Central memory CD8-positive, alpha-beta T cell (primary cell): ENCODE measurements at regions not wholly inside any gene's neighbourhood (a gene's known extent, or its start where the extent isn't known, plus 50 kb on each side); places are given as distances from the start of the nearest gene placed in this dataset.
"Not testable (repeated sequence)": the region's sequence is repeated elsewhere in the genome, so short reads cannot be mapped to it uniquely, and the experiment has no call there.

ENCODE experiments used
- ATAC-seq: fragments of 150-1000 bp; cut with Tn5 transposase; replicated peaks from 2 replicates; pipeline ENCODE4 v1.10.0; 2022; ENCODE audit warnings: mild to moderate bottlenecking, moderate FRiP score, moderate number of reproducible peaks; ENCODE audit not compliant: poor library complexity, severe bottlenecking; ENCODE audit errors: extremely low read depth
- DNase-seq, 2 donors: peaks; one replicate each; pipeline ENCODE4 v3.0.0; 2021; ENCODE audit warnings: low spot score in 2 of 2
- H3K27ac Mint-ChIP-seq: one replicate; pipeline ENCODE4 v1.8.0; 2022; ENCODE audit warnings: low read depth, mild to moderate bottlenecking, moderate library complexity, mixed read lengths
- H3K27me3 Mint-ChIP-seq: one replicate; pipeline ENCODE4 v1.8.0; 2022; ENCODE audit warnings: mixed read lengths
- H3K36me3 Mint-ChIP-seq: one replicate; pipeline ENCODE4 v1.8.0; 2022; ENCODE audit warnings: mild to moderate bottlenecking, moderate library complexity, mixed read lengths; ENCODE audit not compliant: insufficient read depth
- H3K4me1 Mint-ChIP-seq: one replicate; pipeline ENCODE4 v1.8.0; 2022; ENCODE audit warnings: mixed read lengths
- H3K4me3 Mint-ChIP-seq: one replicate; pipeline ENCODE4 v1.8.0; 2022; ENCODE audit warnings: mild to moderate bottlenecking, moderate library complexity, mixed read lengths
- H3K9me3 Mint-ChIP-seq: one replicate; pipeline ENCODE4 v1.8.0; 2022; ENCODE audit warnings: mixed read lengths

DNA sequence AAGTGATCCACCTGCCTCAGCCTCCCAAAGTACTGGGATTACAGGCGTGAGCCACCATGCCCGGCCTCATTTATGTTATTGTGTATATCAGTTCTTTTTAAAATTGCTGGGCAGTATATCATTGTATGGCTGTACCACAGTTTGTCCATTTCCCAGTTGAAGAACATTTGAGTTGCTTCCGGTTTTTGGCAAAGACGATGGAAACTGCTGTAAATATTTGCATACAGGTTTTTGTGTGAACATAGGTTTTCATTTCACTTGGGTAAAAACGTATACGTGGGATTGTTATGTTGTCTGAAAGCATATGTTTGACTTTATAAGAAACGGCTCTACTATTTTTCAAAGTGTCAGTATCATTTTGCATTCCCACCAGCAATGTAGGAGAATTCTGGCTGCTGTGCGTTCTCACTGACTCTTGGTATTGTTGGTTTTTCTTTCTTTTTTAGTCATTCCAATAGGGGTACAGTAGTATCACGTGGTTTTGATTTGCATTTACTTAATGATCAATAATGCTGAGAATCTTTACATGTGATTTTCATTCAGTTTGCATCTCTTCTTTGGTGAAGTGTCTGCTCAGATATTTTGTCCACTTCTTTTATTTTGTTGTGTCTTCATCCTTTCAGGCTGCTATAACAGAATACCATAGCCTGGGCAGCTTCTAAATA, 63.2 kb upstream of the GOT2 start:
- ATAC-seq (no peak), DNase-seq (no peak)
- Mint-ChIP-seq H3K36me3 (no peaks in the 10 kb centered on the region), H3K4me3 (no peak overlapping the region), H3K27ac (no peak overlapping the region), H3K4me1 (no peaks in the 10 kb centered on the region), H3K9me3 (peaks cover 5% of the 10 kb centered on the region), H3K27me3 (peaks cover 46% of the 10 kb centered on the region)

DNA sequence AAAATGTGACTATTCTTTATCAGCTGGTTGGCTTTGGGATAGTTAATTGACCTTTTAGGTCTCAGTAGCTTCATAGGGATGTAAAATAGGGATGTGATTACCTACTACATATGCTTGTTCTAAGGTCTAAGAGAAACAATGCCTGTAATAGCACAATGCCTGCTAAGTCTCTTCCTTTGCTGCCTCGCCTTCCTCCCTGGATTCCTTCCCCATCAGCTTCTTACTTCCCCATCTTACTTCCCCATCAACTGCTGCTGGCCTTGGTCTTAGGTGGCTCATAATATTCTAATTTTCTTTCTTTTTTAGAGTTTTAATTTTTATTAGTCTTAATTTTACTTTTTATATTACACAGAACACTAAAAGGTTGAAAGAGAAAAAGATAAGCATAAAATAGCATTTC, 59.2 kb upstream of the GOT2 start:
- H3K36me3 Mint-ChIP-seq, result no peaks in the 10 kb centered on the region
- no peak for DNase-seq
- no peak for ATAC-seq
- H3K27ac Mint-ChIP-seq, result no peak overlapping the region
- H3K4me1 Mint-ChIP-seq, result no peaks in the 10 kb centered on the region
- H3K9me3 Mint-ChIP-seq, result no peaks in the 10 kb centered on the region
- H3K4me3 Mint-ChIP-seq, result no peak overlapping the region
- H3K27me3 Mint-ChIP-seq, result peaks cover 36% of the 10 kb centered on the region

DNA sequence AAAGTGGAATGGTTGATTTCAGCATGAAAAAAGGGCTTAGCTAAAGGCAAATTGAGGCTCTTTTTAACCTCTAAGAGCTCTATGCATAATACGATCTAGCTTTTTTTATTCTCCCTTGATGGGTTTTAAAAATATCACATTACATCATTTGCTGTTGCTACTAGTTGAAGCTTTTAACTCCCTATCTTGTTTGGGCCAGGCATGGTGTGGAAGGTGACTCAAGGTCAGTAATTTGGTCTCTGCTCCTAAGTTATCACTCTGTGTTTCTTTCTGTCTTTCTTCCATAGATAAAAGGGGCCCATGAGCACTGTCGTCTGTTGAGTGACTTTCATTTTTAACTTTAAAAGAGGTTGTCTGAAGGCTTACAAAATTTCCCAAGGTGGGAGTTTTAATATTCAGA, 58.1 kb upstream of the GOT2 start:
- DNase-seq (no peak), ATAC-seq (no peak)
- Mint-ChIP-seq H3K9me3 (no peaks in the 10 kb centered on the region), H3K36me3 (no peaks in the 10 kb centered on the region), H3K27ac (no peak overlapping the region), H3K27me3 (peaks cover 45% of the 10 kb centered on the region), H3K4me3 (no peak overlapping the region), H3K4me1 (no peaks in the 10 kb centered on the region)

DNA sequence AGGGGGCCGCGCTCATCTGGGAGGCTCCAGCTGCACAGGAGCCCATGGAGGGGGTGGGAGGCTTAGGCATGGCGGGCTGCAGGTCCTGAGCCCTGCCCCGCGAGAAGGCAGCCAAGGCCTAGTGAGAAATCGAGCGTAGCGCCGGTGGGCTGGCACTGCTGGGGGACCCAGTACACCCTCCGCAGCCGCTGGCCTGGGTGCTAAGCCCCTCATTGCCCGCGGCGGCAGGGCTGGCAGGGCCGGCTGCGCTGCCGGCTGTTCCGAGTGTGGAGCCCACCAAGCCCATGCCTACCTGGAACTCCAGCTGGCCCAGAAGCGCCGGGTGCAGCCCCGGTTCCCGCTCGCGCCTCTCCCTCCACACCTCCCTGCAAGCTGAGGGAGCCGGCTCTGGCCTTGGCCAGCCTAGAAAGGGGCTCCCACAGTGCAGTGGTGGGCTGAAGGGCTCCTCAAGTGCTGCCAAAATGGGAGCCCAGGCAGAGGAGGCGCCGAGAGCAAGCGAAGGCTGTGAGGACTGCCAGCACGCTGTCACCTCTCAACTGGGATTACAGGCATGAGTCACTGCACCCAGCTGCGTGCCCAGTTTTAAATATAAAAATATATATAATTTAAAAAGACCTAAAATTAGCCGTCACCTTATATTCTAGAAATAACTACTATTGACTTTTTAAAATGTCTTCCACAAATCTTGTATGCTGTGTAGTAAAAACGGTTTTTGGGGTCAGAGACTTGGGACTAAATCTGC, 56.9 kb upstream of the GOT2 start:
- not testable (repeated sequence) for H3K36me3 Mint-ChIP-seq, H3K4me3 Mint-ChIP-seq, H3K9me3 Mint-ChIP-seq, H3K27ac Mint-ChIP-seq, DNase-seq, ATAC-seq, H3K4me1 Mint-ChIP-seq
- peaks cover 57% of the 10 kb centered on the region for H3K27me3 Mint-ChIP-seq

DNA sequence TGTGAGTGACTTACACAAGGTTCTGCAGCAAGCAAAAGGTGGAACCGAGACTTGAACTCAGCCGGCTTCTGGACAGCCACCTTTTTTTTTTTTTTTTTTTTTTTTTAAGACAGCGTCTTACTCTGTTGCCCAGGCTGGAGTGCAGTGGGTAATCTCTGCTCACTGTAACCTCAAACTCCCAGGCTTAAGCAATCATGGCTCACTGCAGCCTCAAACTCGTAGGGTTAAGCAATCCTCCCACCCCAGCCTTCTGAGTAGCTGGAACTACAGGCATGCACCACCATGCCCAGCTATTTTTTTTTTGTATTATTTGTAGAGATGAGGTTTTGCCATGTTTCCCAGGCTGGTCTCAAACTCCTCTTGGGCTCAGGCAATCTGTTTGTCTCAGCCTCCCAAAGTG, 55.2 kb upstream of the GOT2 start:
- Mint-ChIP-seq H3K4me3 (no peak overlapping the region), H3K27ac (no peak overlapping the region), H3K27me3 (peaks cover 55% of the 10 kb centered on the region), H3K36me3 (no peaks in the 10 kb centered on the region), H3K9me3 (no peaks in the 10 kb centered on the region), H3K4me1 (no peaks in the 10 kb centered on the region)
- DNase-seq (no peak), ATAC-seq (no peak)
